Mesenchymal stem cell (in vitro differentiated cells and primary cell): ENCODE measurements at regions not wholly inside any gene's neighbourhood (a gene's known extent, or its start where the extent isn't known, plus 50 kb on each side); places are given as distances from the start of the nearest gene placed in this dataset.

Experiments
- DNase-seq: peaks from one replicate; pipeline ENCODE4 v3.0.0-alpha.2; 2013
- H2AFZ ChIP-seq: one replicate; pipeline ENCODE4 v1.6.1; 2013; ENCODE audit warnings: low read depth, mild to moderate bottlenecking, control low read depth, inconsistent platforms, low read length, moderate library complexity
- H2AK5ac ChIP-seq: 2 replicates; pipeline ENCODE4 v1.6.1; 2013; ENCODE audit warnings: low read length, moderate library complexity, mild to moderate bottlenecking, inconsistent platforms; ENCODE audit not compliant: severe bottlenecking
- H2BK120ac ChIP-seq: one replicate; pipeline ENCODE4 v1.6.1; 2013; ENCODE audit warnings: low read depth, mild to moderate bottlenecking, inconsistent platforms, low read length, moderate library complexity
- H2BK12ac ChIP-seq, 2 experiments: one replicate each; pipeline ENCODE4 v1.6.1; 2013; ENCODE audit warnings: inconsistent platforms in 2 of 2, low read length in 2 of 2, mild to moderate bottlenecking in 2 of 2, moderate library complexity in 2 of 2, control low read depth in 1 of 2
- H2BK15ac ChIP-seq: one replicate; pipeline ENCODE4 v1.6.1; 2013; ENCODE audit warnings: mild to moderate bottlenecking, low read depth, inconsistent platforms; ENCODE audit not compliant: poor library complexity, severe bottlenecking
- H2BK5ac ChIP-seq: 2 replicates; pipeline ENCODE4 v1.6.1; 2013; ENCODE audit warnings: low read depth, mild to moderate bottlenecking, low read length, control low read depth, inconsistent platforms; ENCODE audit not compliant: poor library complexity, severe bottlenecking
- H3K14ac ChIP-seq, 2 experiments: one replicate each; pipeline ENCODE4 v1.6.1; 2013; ENCODE audit warnings: inconsistent platforms in 2 of 2, low read length in 2 of 2, control low read depth in 1 of 2, mild to moderate bottlenecking in 1 of 2, moderate library complexity in 1 of 2
- H3K18ac ChIP-seq, 2 experiments: one replicate each; pipeline ENCODE4 v1.6.1; 2013; ENCODE audit warnings: inconsistent platforms in 2 of 2, low read length in 2 of 2, control low read depth in 1 of 2, low read depth in 1 of 2, mild to moderate bottlenecking in 1 of 2
- H3K23ac ChIP-seq, 2 experiments: one replicate each; pipeline ENCODE4 v1.6.1; 2013; ENCODE audit warnings: inconsistent platforms in 2 of 2, low read length in 2 of 2, mild to moderate bottlenecking in 2 of 2, moderate library complexity in 2 of 2, control low read depth in 1 of 2
- H3K27ac ChIP-seq: 2 replicates; pipeline ENCODE4 v1.5.1; 2013; ENCODE audit warnings: mild to moderate bottlenecking, moderate library complexity, low read length, control low read depth, inconsistent platforms; ENCODE audit not compliant: poor library complexity, severe bottlenecking
- H3K27me3 ChIP-seq, 2 experiments: 2 replicates each; pipeline versions ENCODE4 v1.6.1 to v1.7.0; 2013; ENCODE audit warnings: low read length in 2 of 2, mild to moderate bottlenecking in 2 of 2, moderate library complexity in 2 of 2, control low read depth in 1 of 2, inconsistent platforms in 1 of 2; ENCODE audit not compliant: control insufficient read depth in 1 of 2, insufficient read depth in 1 of 2
- H3K36me3 ChIP-seq, 2 experiments: 2 replicates each; pipeline versions ENCODE4 v1.6.1 to v1.7.0; 2013; ENCODE audit warnings: low read length in 2 of 2, control low read depth in 1 of 2, inconsistent platforms in 1 of 2, low read depth in 1 of 2, mild to moderate bottlenecking in 1 of 2; ENCODE audit not compliant: insufficient read depth in 2 of 2, control insufficient read depth in 1 of 2
- H3K4ac ChIP-seq, 2 experiments: one replicate each; pipeline ENCODE4 v1.6.1; 2013; ENCODE audit warnings: inconsistent platforms in 2 of 2, low read length in 2 of 2, mild to moderate bottlenecking in 2 of 2, moderate library complexity in 2 of 2, control low read depth in 1 of 2, low read depth in 1 of 2
- H3K4me1 ChIP-seq: 2 replicates; pipeline ENCODE4 v1.6.1; 2013; ENCODE audit warnings: low read depth, low read length, control low read depth; ENCODE audit not compliant: control insufficient read depth, insufficient read depth
- H3K4me2 ChIP-seq: 2 replicates; pipeline ENCODE4 v1.6.1; 2013; ENCODE audit warnings: low read length, mild to moderate bottlenecking, inconsistent platforms; ENCODE audit not compliant: poor library complexity, severe bottlenecking
- H3K4me3 ChIP-seq, 2 experiments: 2 replicates each; pipeline versions ENCODE4 v1.5.1 to v1.7.0; 2013; ENCODE audit warnings: low read length in 2 of 2, mild to moderate bottlenecking in 2 of 2, control low read depth in 1 of 2, low read depth in 1 of 2; ENCODE audit not compliant: insufficient read depth in 1 of 2
- H3K79me1 ChIP-seq: replicated peaks from 2 replicates; pipeline ENCODE4 v1.6.1; 2013; ENCODE audit warnings: mild to moderate bottlenecking, control low read depth, low read length, inconsistent platforms; ENCODE audit not compliant: poor library complexity, severe bottlenecking
- H3K9ac ChIP-seq: 2 replicates; pipeline ENCODE4 v1.7.0; 2013; ENCODE audit warnings: mild to moderate bottlenecking, low read length, moderate library complexity
- H3K9me3 ChIP-seq: 2 replicates; pipeline ENCODE4 v1.7.0; 2013; ENCODE audit warnings: mild to moderate bottlenecking, low read length; ENCODE audit not compliant: control insufficient read depth
- H4K8ac ChIP-seq: one replicate; pipeline ENCODE4 v1.6.1; 2013; ENCODE audit warnings: inconsistent platforms, mild to moderate bottlenecking, low read length, moderate library complexity
- H4K91ac ChIP-seq: one replicate; pipeline ENCODE4 v1.6.1; 2013; ENCODE audit warnings: mild to moderate bottlenecking, low read length, inconsistent platforms
- WGBS: methylation state at CpG from one replicate; pipeline ENCODE4 v1.1.7; 2013; ENCODE audit warnings: mixed read lengths; 5-methylcytosine and 5-hydroxymethylcytosine counted together

- Histone ChIP-seq H3K14ac (no peak overlapping the region), H3K9ac (peak overlapping the region; percentile 87)
Measured at GRCh38 chr20:17837179-17837578, 131.4 kb downstream of the SNX5 start.

GRCh38 chr20:17836303-17836861 is 132.2 kb downstream of the SNX5 start:
- H2BK5ac ChIP-seq = no peak overlapping the region
- no peaks in the 10 kb centered on the region for H3K9me3 ChIP-seq
- H4K8ac ChIP-seq = no peak overlapping the region
- peaks cover 7% of the 10 kb centered on the region for H3K4me1 ChIP-seq
- peak overlapping the region in 1 of 2 experiments; percentile 69 for H3K4me3 ChIP-seq
- H3K4me2 ChIP-seq = no peak overlapping the region
- no peak overlapping the region for H3K23ac ChIP-seq
- H3K18ac ChIP-seq = no peak overlapping the region
- H2AK5ac ChIP-seq = no peak overlapping the region
- peak overlapping the region; percentile 31 for H4K91ac ChIP-seq
- peak overlapping the region; percentile 87 for H3K9ac ChIP-seq
- no peak overlapping the region for H3K4ac ChIP-seq
- H3K79me1 ChIP-seq = no peaks in the 10 kb centered on the region
- no peak overlapping the region for H2BK120ac ChIP-seq
- peak; percentile 59 for DNase-seq
- WGBS = 81% methylated on average over 11 of the region's 12 CpGs
- no peaks in the 10 kb centered on the region for H3K36me3 ChIP-seq
- H2BK12ac ChIP-seq = no peak overlapping the region
- H3K14ac ChIP-seq = no peak overlapping the region
- no peak overlapping the region for H3K27ac ChIP-seq
- no peak overlapping the region for H2AFZ ChIP-seq
- no peaks in the 10 kb centered on the region for H3K27me3 ChIP-seq
- no peak overlapping the region for H2BK15ac ChIP-seq

More at GRCh38 chr20:17837179-17837578, 131.4 kb downstream of the SNX5 start:
- H3K18ac ChIP-seq = no peak overlapping the region
- H2BK15ac ChIP-seq = no peak overlapping the region
- 100% methylated on average over 3 of the region's 3 CpGs for WGBS
- no peak overlapping the region for H2BK120ac ChIP-seq
- peak overlapping the region in 1 of 2 experiments; percentile 69 for H3K4me3 ChIP-seq
- no peak overlapping the region for H2AFZ ChIP-seq
- no peaks in the 10 kb centered on the region for H3K36me3 ChIP-seq
- H2BK5ac ChIP-seq = no peak overlapping the region
- H3K4ac ChIP-seq = no peak overlapping the region
- no peak overlapping the region for H2AK5ac ChIP-seq
- peaks cover 9% of the 10 kb centered on the region for H3K4me1 ChIP-seq
- DNase-seq = no peak
- no peaks in the 10 kb centered on the region for H3K27me3 ChIP-seq
- H3K23ac ChIP-seq = no peak overlapping the region
- H2BK12ac ChIP-seq = no peak overlapping the region
- H3K79me1 ChIP-seq = no peaks in the 10 kb centered on the region
- no peak overlapping the region for H4K8ac ChIP-seq
- H3K4me2 ChIP-seq = no peak overlapping the region
- H3K9me3 ChIP-seq = no peaks in the 10 kb centered on the region
- no peak overlapping the region for H3K27ac ChIP-seq
- no peak overlapping the region for H4K91ac ChIP-seq

- Histone ChIP-seq H2AFZ (no peak overlapping the region), H3K27me3 (no peaks in the 10 kb centered on the region), H3K36me3 (no peaks in the 10 kb centered on the region), H3K4me1 (peaks cover 7% of the 10 kb centered on the region), H2BK12ac (peak overlapping the region; percentile 14 to 83), H2BK5ac (no peak overlapping the region), H3K18ac (peak overlapping the region; percentile 7 to 67), H3K79me1 (no peaks in the 10 kb centered on the region), H3K14ac (no peak overlapping the region), H3K9ac (peak overlapping the region; percentile 87), H3K4me2 (no peak overlapping the region), H3K27ac (no peak overlapping the region), H3K4me3 (peak overlapping the region in 1 of 2 experiments; percentile 69), H2AK5ac (peak overlapping the region; percentile 43), H3K23ac (no peak overlapping the region), H3K9me3 (no peaks in the 10 kb centered on the region), H2BK120ac (no peak overlapping the region), H4K91ac (peak overlapping the region; percentile 31), H3K4ac (no peak overlapping the region), H2BK15ac (no peak overlapping the region), H4K8ac (peak overlapping the region; percentile 39)
- no peak for DNase-seq
- WGBS = 94% methylated on average over 9 of the region's 9 CpGs
Measured at GRCh38 chr20:17835934-17836300, 132.7 kb downstream of the SNX5 start.

GRCh38 chr20:17835240-17835933 is 133.2 kb downstream of the SNX5 start:
- Histone ChIP-seq H3K9me3 (no peaks in the 10 kb centered on the region), H2AK5ac (peak overlapping the region; percentile 43), H3K4me2 (no peak overlapping the region), H3K14ac (no peak overlapping the region), H2BK15ac (peak overlapping the region; percentile 78), H3K23ac (no peak overlapping the region), H3K79me1 (no peaks in the 10 kb centered on the region), H3K4me3 (peak overlapping the region in 1 of 2 experiments; percentile 69), H4K8ac (peak overlapping the region; percentile 39), H3K4ac (peak overlapping the region in 1 of 2 experiments; percentile 19), H3K9ac (peak overlapping the region; percentile 87), H3K36me3 (no peaks in the 10 kb centered on the region), H2BK5ac (no peak overlapping the region), H3K27ac (no peak overlapping the region), H4K91ac (peak overlapping the region; percentile 58), H2BK120ac (no peak overlapping the region), H2BK12ac (peak overlapping the region; percentile 14 to 83), H3K18ac (peak overlapping the region; percentile 7 to 67), H2AFZ (peak overlapping the region; percentile 3), H3K4me1 (peaks cover 7% of the 10 kb centered on the region), H3K27me3 (no peaks in the 10 kb centered on the region)
- 61% methylated on average over 15 of the region's 15 CpGs for WGBS
- DNase-seq = peak; percentile 83
